22Rv1 (cell line): ENCODE measurements at regions not wholly inside any gene's neighbourhood (a gene's known extent, or its start where the extent isn't known, plus 50 kb on each side); places are given as distances from the start of the nearest gene placed in this dataset.

ENCODE experiments used
- ZFX ChIP-seq: fragments of 450-650 bp; IDR thresholded peaks from 2 replicates; pipeline ENCODE4 v1.6.1; 2017; ENCODE audit warnings: antibody characterized with exemption, borderline replicate concordance
- TF ChIP-seq, protein P1 (sequence below): fragments of 450-650 bp; IDR thresholded peaks from 2 replicates; pipeline ENCODE4 v1.5.1; 2017; ENCODE audit warnings: mild to moderate bottlenecking

DNA sequence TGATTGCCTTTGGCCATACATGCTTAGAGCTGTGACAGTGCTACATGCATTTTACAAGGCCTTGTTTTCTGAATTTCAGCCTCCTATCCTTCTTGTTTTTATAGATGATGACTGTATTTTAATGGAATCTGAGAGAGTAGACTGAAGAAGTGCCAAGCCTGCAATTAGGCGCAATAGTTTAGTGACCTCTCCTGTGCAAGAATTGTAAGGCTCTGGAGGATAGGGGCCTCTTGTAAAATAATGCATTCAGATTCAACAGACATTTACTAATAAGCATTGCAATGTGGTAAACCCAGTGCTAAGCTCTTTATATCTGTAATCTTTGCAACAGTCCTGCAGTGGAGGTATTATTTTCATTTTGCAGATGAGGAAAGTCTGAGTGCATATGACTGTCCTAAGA is 105.5 kb downstream of the TDRD15 start:
- TF ChIP-seq, protein P1, sequence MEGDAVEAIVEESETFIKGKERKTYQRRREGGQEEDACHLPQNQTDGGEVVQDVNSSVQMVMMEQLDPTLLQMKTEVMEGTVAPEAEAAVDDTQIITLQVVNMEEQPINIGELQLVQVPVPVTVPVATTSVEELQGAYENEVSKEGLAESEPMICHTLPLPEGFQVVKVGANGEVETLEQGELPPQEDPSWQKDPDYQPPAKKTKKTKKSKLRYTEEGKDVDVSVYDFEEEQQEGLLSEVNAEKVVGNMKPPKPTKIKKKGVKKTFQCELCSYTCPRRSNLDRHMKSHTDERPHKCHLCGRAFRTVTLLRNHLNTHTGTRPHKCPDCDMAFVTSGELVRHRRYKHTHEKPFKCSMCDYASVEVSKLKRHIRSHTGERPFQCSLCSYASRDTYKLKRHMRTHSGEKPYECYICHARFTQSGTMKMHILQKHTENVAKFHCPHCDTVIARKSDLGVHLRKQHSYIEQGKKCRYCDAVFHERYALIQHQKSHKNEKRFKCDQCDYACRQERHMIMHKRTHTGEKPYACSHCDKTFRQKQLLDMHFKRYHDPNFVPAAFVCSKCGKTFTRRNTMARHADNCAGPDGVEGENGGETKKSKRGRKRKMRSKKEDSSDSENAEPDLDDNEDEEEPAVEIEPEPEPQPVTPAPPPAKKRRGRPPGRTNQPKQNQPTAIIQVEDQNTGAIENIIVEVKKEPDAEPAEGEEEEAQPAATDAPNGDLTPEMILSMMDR: no peak
- TF ChIP-seq ZFX: no peak
